ENCODE measurements at regions not wholly inside any gene's neighbourhood (a gene's known extent, or its start where the extent isn't known, plus 50 kb on each side); places are given as distances from the start of the nearest gene placed in this dataset.

DNA sequence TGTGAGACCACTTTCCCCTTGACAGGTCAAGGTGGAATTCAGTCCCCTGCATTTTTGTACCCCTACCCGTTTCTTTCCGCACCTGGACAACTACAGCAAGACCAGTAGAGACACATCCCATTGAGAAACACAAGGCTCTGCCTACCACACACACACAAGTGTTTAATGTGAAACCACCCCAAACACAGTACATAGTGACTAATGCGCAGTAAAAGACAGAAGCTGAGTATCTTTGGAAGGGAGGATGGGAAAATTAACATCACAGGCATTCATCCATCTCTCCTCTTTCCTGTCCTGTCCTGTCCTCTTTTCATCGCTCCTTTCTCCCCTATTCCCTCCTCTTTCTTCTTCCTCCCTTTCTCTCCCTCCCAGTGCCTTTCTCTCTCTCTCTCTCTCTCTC, 64.8 kb downstream of the SCN11A start:
- no peak for FAIRE-seq
- 85 to 96% (median 89%) methylated on average over 4 of the region's 4 CpGs for WGBS, 3 donors
- no peak for DNase-seq
- Histone ChIP-seq H3K27ac (ENCODE audit: low read depth in 1 of 3, low read length in 2 of 3) (no peak overlapping the region), H3K36me3 (ENCODE audit: control insufficient read depth in 3 of 3, insufficient read depth in 2 of 3, low read depth in 1 of 3, low read length in 3 of 3) (no peaks in the 10 kb centered on the region), H3K9me3 (ENCODE audit: control insufficient read depth in 2 of 2, insufficient read depth in 1 of 2, low read depth in 1 of 2, low read length in 1 of 2) (no peaks in the 10 kb centered on the region), H3K4me1 (ENCODE audit: control insufficient read depth in 3 of 3, insufficient read depth in 2 of 3, low read depth in 1 of 3, low read length in 2 of 3) (no peaks in the 10 kb centered on the region), H3K27me3 (ENCODE audit: control insufficient read depth in 3 of 3, insufficient read depth in 3 of 3, low read length in 3 of 3) (no peaks in the 10 kb centered on the region), H3K4me3 (ENCODE audit: low read depth in 1 of 3, low read length in 3 of 3) (no peak overlapping the region)

DNA sequence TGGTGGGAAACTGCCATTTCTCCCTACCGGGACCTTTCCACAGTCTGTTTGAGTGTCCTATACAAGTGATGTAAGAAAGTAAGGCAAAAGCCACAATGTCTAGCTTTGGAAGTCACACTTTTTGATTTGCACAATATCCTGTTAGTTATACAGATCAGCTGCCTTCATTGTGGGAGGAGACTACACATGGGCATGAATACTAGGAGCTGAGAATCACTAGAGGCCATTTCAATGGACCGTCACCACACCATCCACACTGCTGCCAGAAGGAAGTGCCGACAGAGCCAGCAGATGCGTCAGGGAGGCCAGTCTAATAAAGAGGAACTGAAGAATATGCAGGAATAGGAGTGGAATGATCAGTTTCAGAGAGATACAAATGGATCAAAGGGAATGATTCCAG, 65.8 kb downstream of the SCN11A start:
- no peak overlapping the region for H3K4me3 ChIP-seq (ENCODE audit: low read depth in 1 of 3, low read length in 3 of 3)
- no peak overlapping the region for H3K27ac ChIP-seq (ENCODE audit: low read depth in 1 of 3, low read length in 2 of 3)
- DNase-seq (no peak), FAIRE-seq (no peak)
- H3K4me1 ChIP-seq (ENCODE audit: control insufficient read depth in 3 of 3, insufficient read depth in 2 of 3, low read depth in 1 of 3, low read length in 2 of 3): no peaks in the 10 kb centered on the region
- no peaks in the 10 kb centered on the region for H3K36me3 ChIP-seq (ENCODE audit: control insufficient read depth in 3 of 3, insufficient read depth in 2 of 3, low read depth in 1 of 3, low read length in 3 of 3)
- no peaks in the 10 kb centered on the region for H3K27me3 ChIP-seq (ENCODE audit: control insufficient read depth in 3 of 3, insufficient read depth in 3 of 3, low read length in 3 of 3)
- H3K9me3 ChIP-seq (ENCODE audit: control insufficient read depth in 2 of 2, insufficient read depth in 1 of 2, low read depth in 1 of 2, low read length in 1 of 2): no peaks in the 10 kb centered on the region
- 81 to 86% (median 81%) methylated on average over 4 of the region's 4 CpGs for WGBS, 3 donors

DNA sequence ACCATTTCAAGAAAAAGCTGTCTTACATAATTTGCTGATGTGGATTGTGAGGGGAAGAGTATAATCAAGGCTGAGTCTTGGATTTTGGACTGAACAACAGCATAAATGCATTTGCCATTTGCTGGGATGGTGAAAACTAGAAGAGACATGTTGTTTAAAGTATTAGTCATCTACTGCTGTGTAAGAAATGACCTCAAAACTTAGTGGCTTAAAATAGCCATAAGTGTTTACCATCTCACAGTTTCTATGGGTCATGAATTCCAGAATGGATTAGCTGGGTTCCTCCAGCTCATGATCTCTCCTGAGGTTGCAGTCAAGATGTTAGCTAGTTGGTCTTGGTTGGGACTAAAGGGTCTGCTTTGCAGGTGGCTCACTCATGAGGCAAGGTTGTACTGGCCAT, 66.2 kb downstream of the SCN11A start:
- FAIRE-seq: no peak
- Histone ChIP-seq H3K9me3 (ENCODE audit: control insufficient read depth in 2 of 2, insufficient read depth in 1 of 2, low read depth in 1 of 2, low read length in 1 of 2) (no peaks in the 10 kb centered on the region), H3K27me3 (ENCODE audit: control insufficient read depth in 3 of 3, insufficient read depth in 3 of 3, low read length in 3 of 3) (no peaks in the 10 kb centered on the region), H3K4me1 (ENCODE audit: control insufficient read depth in 3 of 3, insufficient read depth in 2 of 3, low read depth in 1 of 3, low read length in 2 of 3) (no peaks in the 10 kb centered on the region), H3K36me3 (ENCODE audit: control insufficient read depth in 3 of 3, insufficient read depth in 2 of 3, low read depth in 1 of 3, low read length in 3 of 3) (no peaks in the 10 kb centered on the region), H3K4me3 (ENCODE audit: low read depth in 1 of 3, low read length in 3 of 3) (no peak overlapping the region), H3K27ac (ENCODE audit: low read depth in 1 of 3, low read length in 2 of 3) (no peak overlapping the region)
- DNase-seq: no peak

DNA sequence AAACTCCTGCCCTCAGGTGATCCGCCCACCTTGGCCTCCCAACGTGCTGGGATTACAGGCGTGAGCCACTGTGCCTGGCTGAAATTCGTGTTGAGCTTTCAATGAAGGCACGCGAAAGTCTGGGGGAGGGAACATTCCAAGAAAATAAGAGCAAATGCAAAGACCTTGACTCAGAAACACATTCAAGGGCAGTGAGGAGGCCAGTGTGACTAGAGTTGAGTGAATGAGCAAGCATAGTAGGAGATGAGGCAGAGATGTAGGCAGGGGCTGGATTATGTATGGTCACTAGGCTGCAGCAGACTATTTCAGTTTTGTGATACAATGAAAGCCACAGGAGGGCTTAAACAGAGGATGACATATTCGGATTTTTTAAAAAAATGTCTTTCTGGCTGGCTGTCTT, 67.0 kb downstream of the SCN11A start:
- Histone ChIP-seq H3K27ac (ENCODE audit: low read depth in 1 of 3, low read length in 2 of 3) (no peak overlapping the region), H3K36me3 (ENCODE audit: control insufficient read depth in 3 of 3, insufficient read depth in 2 of 3, low read depth in 1 of 3, low read length in 3 of 3) (no peaks in the 10 kb centered on the region), H3K4me3 (ENCODE audit: low read depth in 1 of 3, low read length in 3 of 3) (no peak overlapping the region), H3K4me1 (ENCODE audit: control insufficient read depth in 3 of 3, insufficient read depth in 2 of 3, low read depth in 1 of 3, low read length in 2 of 3) (no peaks in the 10 kb centered on the region), H3K9me3 (ENCODE audit: control insufficient read depth in 2 of 2, insufficient read depth in 1 of 2, low read depth in 1 of 2, low read length in 1 of 2) (no peaks in the 10 kb centered on the region), H3K27me3 (ENCODE audit: control insufficient read depth in 3 of 3, insufficient read depth in 3 of 3, low read length in 3 of 3) (no peaks in the 10 kb centered on the region)
- 80 to 86% (median 81%) methylated on average over 7 of the region's 7 CpGs for WGBS, 3 donors
- FAIRE-seq: no peak
- DNase-seq: no peak

DNA sequence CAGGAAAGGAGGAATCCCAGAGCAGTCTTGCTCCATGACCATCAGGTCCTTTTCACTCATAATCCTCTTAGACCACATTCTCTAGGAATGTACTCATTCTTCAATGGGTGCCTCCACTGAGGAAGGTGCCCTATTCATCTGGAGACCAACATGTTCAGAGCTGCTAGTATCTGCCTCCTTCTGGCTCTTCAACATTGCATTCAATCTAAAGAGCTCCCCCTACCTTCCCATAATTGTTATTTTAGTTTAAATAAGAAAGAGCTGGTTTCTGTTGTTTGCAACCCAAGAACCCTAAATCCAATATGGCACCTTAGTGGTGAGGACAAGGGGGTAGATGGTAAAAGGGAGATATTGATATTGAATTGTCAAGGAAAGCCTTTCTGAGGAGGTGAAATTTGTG, 67.6 kb downstream of the SCN11A start:
- no peak for DNase-seq
- no peaks in the 10 kb centered on the region for H3K4me1 ChIP-seq (ENCODE audit: control insufficient read depth in 3 of 3, insufficient read depth in 2 of 3, low read depth in 1 of 3, low read length in 2 of 3)
- no peaks in the 10 kb centered on the region for H3K27me3 ChIP-seq (ENCODE audit: control insufficient read depth in 3 of 3, insufficient read depth in 3 of 3, low read length in 3 of 3)
- no peak overlapping the region for H3K27ac ChIP-seq (ENCODE audit: low read depth in 1 of 3, low read length in 2 of 3)
- FAIRE-seq: no peak
- no peak overlapping the region for H3K4me3 ChIP-seq (ENCODE audit: low read depth in 1 of 3, low read length in 3 of 3)
- no peaks in the 10 kb centered on the region for H3K9me3 ChIP-seq (ENCODE audit: control insufficient read depth in 2 of 2, insufficient read depth in 1 of 2, low read depth in 1 of 2, low read length in 1 of 2)
- H3K36me3 ChIP-seq (ENCODE audit: control insufficient read depth in 3 of 3, insufficient read depth in 2 of 3, low read depth in 1 of 3, low read length in 3 of 3): no peaks in the 10 kb centered on the region

DNA sequence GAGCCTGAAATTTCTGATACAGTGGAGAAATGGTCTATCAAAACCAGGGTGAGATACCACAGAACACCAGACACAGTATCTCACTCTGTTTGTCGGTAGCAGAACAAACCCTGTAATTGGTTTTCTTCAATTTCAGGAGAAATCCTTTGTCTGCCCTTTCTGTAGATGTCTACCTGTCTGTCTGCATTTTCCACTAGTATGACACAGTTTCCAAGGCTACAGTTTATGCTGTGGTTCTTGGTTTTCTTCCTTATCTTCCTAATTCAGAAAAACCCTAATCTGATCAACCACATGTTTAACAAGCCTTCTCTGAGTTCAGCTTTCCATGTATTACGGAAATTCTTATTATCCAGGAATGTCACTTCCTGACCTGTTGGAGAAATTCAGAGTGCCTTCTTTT, 70.8 kb downstream of the SCN11A start:
- Histone ChIP-seq H3K36me3 (ENCODE audit: control insufficient read depth in 3 of 3, insufficient read depth in 2 of 3, low read depth in 1 of 3, low read length in 3 of 3) (no peaks in the 10 kb centered on the region), H3K9me3 (ENCODE audit: control insufficient read depth in 2 of 2, insufficient read depth in 1 of 2, low read depth in 1 of 2, low read length in 1 of 2) (no peaks in the 10 kb centered on the region), H3K27me3 (ENCODE audit: control insufficient read depth in 3 of 3, insufficient read depth in 3 of 3, low read length in 3 of 3) (no peaks in the 10 kb centered on the region), H3K4me1 (ENCODE audit: control insufficient read depth in 3 of 3, insufficient read depth in 2 of 3, low read depth in 1 of 3, low read length in 2 of 3) (no peaks in the 10 kb centered on the region), H3K4me3 (ENCODE audit: low read depth in 1 of 3, low read length in 3 of 3) (no peak overlapping the region), H3K27ac (ENCODE audit: low read depth in 1 of 3, low read length in 2 of 3) (no peak overlapping the region)
- no peak for DNase-seq
- 80 to 85% (median 82%) methylated on average over 2 of the region's 2 CpGs for whole genome bisulfite sequencing, 3 donors
- no peak for FAIRE-seq

DNA sequence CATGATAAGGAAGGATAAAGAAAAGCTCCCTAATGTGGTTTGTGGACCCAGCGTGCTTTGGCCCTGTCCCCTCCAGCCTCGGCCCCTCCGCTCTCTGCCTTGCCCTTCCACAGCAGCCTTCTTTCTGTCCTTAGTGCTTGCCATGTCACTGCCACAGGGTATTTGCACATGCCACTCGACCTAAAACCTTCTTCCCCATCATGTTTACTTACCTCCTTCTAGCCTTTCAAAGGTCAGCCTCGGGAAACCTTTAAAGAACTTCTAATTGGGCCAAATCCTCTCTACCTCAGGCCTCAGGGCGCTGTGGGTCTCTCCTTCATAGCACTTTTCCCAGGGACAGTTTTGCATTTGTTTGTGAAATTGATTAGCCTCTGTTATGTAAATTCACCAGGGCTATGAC, 73.0 kb downstream of the SCN11A start:
- Histone ChIP-seq H3K4me3 (ENCODE audit: low read depth in 1 of 3, low read length in 3 of 3) (no peak overlapping the region), H3K27ac (ENCODE audit: low read depth in 1 of 3, low read length in 2 of 3) (no peak overlapping the region), H3K36me3 (ENCODE audit: control insufficient read depth in 3 of 3, insufficient read depth in 2 of 3, low read depth in 1 of 3, low read length in 3 of 3) (no peaks in the 10 kb centered on the region), H3K9me3 (ENCODE audit: control insufficient read depth in 2 of 2, insufficient read depth in 1 of 2, low read depth in 1 of 2, low read length in 1 of 2) (no peaks in the 10 kb centered on the region), H3K27me3 (ENCODE audit: control insufficient read depth in 3 of 3, insufficient read depth in 3 of 3, low read length in 3 of 3) (no peaks in the 10 kb centered on the region), H3K4me1 (ENCODE audit: control insufficient read depth in 3 of 3, insufficient read depth in 2 of 3, low read depth in 1 of 3, low read length in 2 of 3) (no peaks in the 10 kb centered on the region)
- FAIRE-seq (no peak), DNase-seq (no peak)
- 58 to 72% (median 66%) methylated on average over 6 of the region's 6 CpGs for WGBS, 3 donors

DNA sequence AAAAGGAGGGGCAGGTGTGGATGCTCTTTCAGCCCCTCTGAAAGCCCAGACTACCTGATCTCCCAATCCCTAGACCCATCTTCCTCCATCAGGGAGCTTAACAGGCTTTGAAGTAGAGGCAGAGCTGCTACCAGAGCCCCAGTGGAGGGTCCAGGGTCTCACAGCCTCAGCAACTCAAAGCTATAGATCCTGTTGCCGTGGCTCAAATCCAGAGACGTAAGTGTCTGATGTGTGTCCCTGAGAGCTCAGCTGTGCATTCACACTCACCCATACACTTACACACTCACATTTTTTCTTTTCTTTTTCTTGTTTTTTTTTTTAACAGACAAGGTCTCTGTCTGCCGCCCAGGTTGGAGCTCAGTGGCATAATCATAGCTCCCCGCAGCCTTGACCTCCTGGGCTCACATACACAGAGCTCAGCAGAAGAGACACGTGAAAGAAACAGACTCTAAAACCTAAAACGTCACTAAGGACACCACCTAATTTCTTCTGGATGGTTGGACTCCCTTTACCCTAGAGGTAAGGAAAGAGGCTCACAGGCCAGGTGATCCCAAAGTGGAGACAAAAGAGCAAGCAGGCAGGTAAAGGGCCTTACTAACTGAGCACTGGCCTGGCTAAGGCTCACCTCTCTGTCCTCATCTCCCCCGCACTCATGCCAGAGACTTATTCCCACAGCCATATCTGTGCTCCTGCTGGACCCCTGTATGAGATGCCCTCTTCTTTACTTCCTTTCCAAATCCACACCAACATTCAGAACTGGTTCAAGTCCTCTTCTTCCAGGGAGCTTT, 80.7 kb downstream of the SCN11A start:
- Histone ChIP-seq H3K9me3 (ENCODE audit: control insufficient read depth in 2 of 2, insufficient read depth in 1 of 2, low read depth in 1 of 2, low read length in 1 of 2) (no peaks in the 10 kb centered on the region), H3K27ac (ENCODE audit: low read depth in 1 of 3, low read length in 2 of 3) (no peak overlapping the region), H3K36me3 (ENCODE audit: control insufficient read depth in 3 of 3, insufficient read depth in 2 of 3, low read depth in 1 of 3, low read length in 3 of 3) (no peaks in the 10 kb centered on the region), H3K27me3 (ENCODE audit: control insufficient read depth in 3 of 3, insufficient read depth in 3 of 3, low read length in 3 of 3) (no peaks in the 10 kb centered on the region), H3K4me1 (ENCODE audit: control insufficient read depth in 3 of 3, insufficient read depth in 2 of 3, low read depth in 1 of 3, low read length in 2 of 3) (no peaks in the 10 kb centered on the region), H3K4me3 (ENCODE audit: low read depth in 1 of 3, low read length in 3 of 3) (no peak overlapping the region)
- FAIRE-seq (no peak), DNase-seq (no peak)
- 80 to 87% (median 85%) methylated on average over 7 of the region's 7 CpGs for WGBS, 3 donors
